NT2/D1 (cell line): ENCODE measurements at regions not wholly inside any gene's neighbourhood (a gene's known extent, or its start where the extent isn't known, plus 50 kb on each side); places are given as distances from the start of the nearest gene placed in this dataset.

ENCODE experiments used
- SUZ12 ChIP-seq: IDR thresholded peaks from 2 replicates; pipeline ENCODE4 v1.6.1; 2011; ENCODE audit not compliant: insufficient read length, insufficient read depth; ENCODE audit errors: extremely low read depth
- YY1 ChIP-seq: IDR thresholded peaks from 2 replicates; pipeline ENCODE4 v1.6.1; 2011; ENCODE audit not compliant: insufficient read length, insufficient read depth

DNA sequence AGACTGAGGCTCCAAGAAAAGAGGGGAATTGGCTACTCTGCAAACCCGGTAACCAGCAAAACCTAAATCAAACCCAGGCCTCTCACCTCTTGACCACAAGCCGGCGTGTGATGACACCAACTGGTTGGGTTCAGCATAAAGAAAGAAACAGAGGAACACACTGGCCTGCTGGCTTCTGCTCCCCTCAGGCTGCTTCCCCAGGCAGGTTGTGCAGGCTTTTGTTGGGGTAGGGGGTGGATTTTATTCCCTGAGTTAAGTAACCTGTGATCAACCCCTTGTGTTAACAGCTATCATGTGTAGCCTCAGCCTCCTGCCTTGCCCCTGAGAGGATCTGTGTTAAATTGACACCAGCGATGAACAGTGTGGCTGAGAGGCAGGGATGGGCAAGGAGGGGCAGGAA is 111.6 kb upstream of the ZBTB40 start:
- TF ChIP-seq YY1 = no peak
- no peak for TF ChIP-seq SUZ12
